Upper lobe of left lung (tissue), 4 donors: ENCODE measurements at regions not wholly inside any gene's neighbourhood (a gene's known extent, or its start where the extent isn't known, plus 50 kb on each side); places are given as distances from the start of the nearest gene placed in this dataset.

Experiments
- POLR2A ChIP-seq, 4 donors: fragments of 450-650 bp; IDR thresholded peaks; one replicate each; pipeline ENCODE4 v1.5.1; 2016 to 2017; ENCODE audit warnings: antibody characterized with exemption in 4 of 4, mild to moderate bottlenecking in 2 of 4
- POLR2AphosphoS5 ChIP-seq, 2 donors: sonication (generic); formaldehyde crosslinking; IDR thresholded peaks; one replicate each; pipeline ENCODE4 v1.5.1; 2017; ENCODE audit warnings: antibody characterized with exemption in 2 of 2
- TF ChIP-seq, protein P1 (sequence below), 6 experiments: fragments of 450-650 bp in 4 of 6; fragments of 200-600 bp in 2 of 6; sonication (generic) in 2 of 6; IDR thresholded peaks; one replicate each; pipeline ENCODE4 v1.5.1; 2016 to 2019; ENCODE audit warnings: antibody characterized with exemption in 6 of 6

GRCh38 chr5:28386712-28387111 is 1348.3 kb upstream of the CDH9 start:
- TF ChIP-seq, protein P1, sequence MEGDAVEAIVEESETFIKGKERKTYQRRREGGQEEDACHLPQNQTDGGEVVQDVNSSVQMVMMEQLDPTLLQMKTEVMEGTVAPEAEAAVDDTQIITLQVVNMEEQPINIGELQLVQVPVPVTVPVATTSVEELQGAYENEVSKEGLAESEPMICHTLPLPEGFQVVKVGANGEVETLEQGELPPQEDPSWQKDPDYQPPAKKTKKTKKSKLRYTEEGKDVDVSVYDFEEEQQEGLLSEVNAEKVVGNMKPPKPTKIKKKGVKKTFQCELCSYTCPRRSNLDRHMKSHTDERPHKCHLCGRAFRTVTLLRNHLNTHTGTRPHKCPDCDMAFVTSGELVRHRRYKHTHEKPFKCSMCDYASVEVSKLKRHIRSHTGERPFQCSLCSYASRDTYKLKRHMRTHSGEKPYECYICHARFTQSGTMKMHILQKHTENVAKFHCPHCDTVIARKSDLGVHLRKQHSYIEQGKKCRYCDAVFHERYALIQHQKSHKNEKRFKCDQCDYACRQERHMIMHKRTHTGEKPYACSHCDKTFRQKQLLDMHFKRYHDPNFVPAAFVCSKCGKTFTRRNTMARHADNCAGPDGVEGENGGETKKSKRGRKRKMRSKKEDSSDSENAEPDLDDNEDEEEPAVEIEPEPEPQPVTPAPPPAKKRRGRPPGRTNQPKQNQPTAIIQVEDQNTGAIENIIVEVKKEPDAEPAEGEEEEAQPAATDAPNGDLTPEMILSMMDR (IDR thresholded peaks at IDR 0.05), result no peak
- TF ChIP-seq POLR2A (IDR thresholded peaks at IDR 0.05) (no peak), POLR2AphosphoS5 (IDR thresholded peaks at IDR 0.05) (no peak)
